HG02840 (cell line): ENCODE measurements at regions not wholly inside any gene's neighbourhood (a gene's known extent, or its start where the extent isn't known, plus 50 kb on each side); places are given as distances from the start of the nearest gene placed in this dataset.

Experiments used
- ATAC-seq: cut with Tn5 transposase; IDR thresholded peaks from one replicate; pipeline ENCODE4 v1.9.1; 2021; ENCODE audit warnings: mild to moderate bottlenecking, moderate library complexity, moderate number of reproducible peaks; ENCODE audit not compliant: unreplicated experiment, low FRiP score

GRCh38 chr5:107157809-107158208, 512.9 kb downstream of the EFNA5 start:
- ATAC-seq, result no peak

- ATAC-seq, result no peak
Observed at GRCh38 chr5:107155707-107156106, 515.0 kb downstream of the EFNA5 start.

- ATAC-seq, result no peak
Observed at GRCh38 chr5:107154593-107154992, 516.1 kb downstream of the EFNA5 start.

- no peak for ATAC-seq
Observed at GRCh38 chr5:107153283-107153682, 517.5 kb downstream of the EFNA5 start.

- peak; percentile 97 for ATAC-seq
Observed at GRCh38 chr5:107149243-107150005, 521.3 kb downstream of the EFNA5 start.

GRCh38 chr5:107147589-107147988, 523.1 kb downstream of the EFNA5 start:
- no peak for ATAC-seq

- ATAC-seq, result no peak
Observed at GRCh38 chr5:107146901-107147300, 523.8 kb downstream of the EFNA5 start.

- ATAC-seq, result no peak
Observed at GRCh38 chr5:107135391-107135790, 535.3 kb downstream of the EFNA5 start.

GRCh38 chr5:107134931-107135330, 535.8 kb downstream of the EFNA5 start:
- no peak for ATAC-seq

GRCh38 chr5:107129051-107129450, 541.7 kb downstream of the EFNA5 start:
- no peak for ATAC-seq

- no peak for ATAC-seq
Observed at GRCh38 chr5:107127878-107128277, 542.9 kb downstream of the EFNA5 start.

- no peak for ATAC-seq
Observed at GRCh38 chr5:107126341-107126740, 544.4 kb downstream of the EFNA5 start.

GRCh38 chr5:107124376-107124775, 546.4 kb downstream of the EFNA5 start:
- no peak for ATAC-seq

- no peak for ATAC-seq
Observed at GRCh38 chr5:107123014-107123413, 547.7 kb downstream of the EFNA5 start.

GRCh38 chr5:107121793-107122519, 548.8 kb downstream of the EFNA5 start:
- no peak for ATAC-seq

GRCh38 chr5:107119656-107120055, 551.1 kb downstream of the EFNA5 start:
- no peak for ATAC-seq

GRCh38 chr5:107118184-107119019, 552.3 kb downstream of the EFNA5 start:
- no peak for ATAC-seq

GRCh38 chr5:107112216-107112615, 558.5 kb downstream of the EFNA5 start:
- ATAC-seq, result no peak

GRCh38 chr5:107104040-107104995, 566.4 kb downstream of the EFNA5 start:
- ATAC-seq, result peak; percentile 68

- ATAC-seq, result no peak
Observed at GRCh38 chr5:107103522-107103921, 567.2 kb downstream of the EFNA5 start.
